Transverse colon (tissue), 4 donors: ENCODE measurements at regions not wholly inside any gene's neighbourhood (a gene's known extent, or its start where the extent isn't known, plus 50 kb on each side); places are given as distances from the start of the nearest gene placed in this dataset.

ENCODE experiments used
- CTCF ChIP-seq, 5 experiments: fragments of 200-600 bp in 3 of 5; fragments of 450-650 bp in 2 of 5; sonication (generic) in 3 of 5; IDR thresholded peaks; 1 replicate in 2 of 5; 2 replicates in 3 of 5; pipeline ENCODE4 v1.5.1; 2016 to 2017; ENCODE audit warnings: antibody characterized with exemption in 5 of 5, inconsistent platforms in 3 of 5, mild to moderate bottlenecking in 2 of 5, moderate library complexity in 1 of 5
- POLR2A ChIP-seq: fragments of 450-650 bp; IDR thresholded peaks from one replicate; pipeline ENCODE4 v1.6.1; 2016; ENCODE audit warnings: antibody characterized with exemption, mild to moderate bottlenecking, moderate library complexity
- POLR2AphosphoS5 ChIP-seq, 3 donors: sonication (generic); formaldehyde crosslinking; IDR thresholded peaks; one replicate each; pipeline ENCODE4 v1.6.1; 2016; ENCODE audit warnings: antibody characterized with exemption in 3 of 3

DNA sequence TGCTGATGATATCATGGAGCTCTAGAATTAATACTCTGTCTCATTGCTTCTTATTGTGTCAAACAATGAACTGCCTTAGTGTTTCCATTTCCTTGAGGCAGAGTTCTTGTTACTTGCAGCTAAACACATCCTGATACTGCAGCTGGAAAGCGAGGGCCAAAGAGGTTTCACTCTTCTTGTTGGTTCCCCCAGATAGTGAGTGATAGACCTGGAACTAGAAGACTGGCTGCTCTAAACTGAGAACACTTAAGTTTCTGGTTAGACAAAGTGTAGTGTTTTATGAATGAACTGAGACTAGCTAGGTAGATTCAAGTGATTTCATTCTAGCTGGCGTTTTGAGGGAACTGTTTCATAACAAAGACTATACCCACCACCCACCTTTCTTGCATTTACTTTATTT lies 321.7 kb downstream of the TXNL1 start:
- TF ChIP-seq POLR2A (no peak), POLR2AphosphoS5 (IDR thresholded peaks at IDR 0.05) (no peak), CTCF (IDR thresholded peaks at IDR 0.05) (no peak)
